Astrocyte of the hippocampus (primary cell): ENCODE measurements at regions not wholly inside any gene's neighbourhood (a gene's known extent, or its start where the extent isn't known, plus 50 kb on each side); places are given as distances from the start of the nearest gene placed in this dataset.
"Not testable (repeated sequence)": the region's sequence is repeated elsewhere in the genome, so short reads cannot be mapped to it uniquely, and the experiment has no call there.

Experiments
- DNase-seq: peaks from one replicate; pipeline ENCODE4 v3.0.0; 2011; ENCODE audit warnings: low read depth, low spot score

GRCh38 chr1:200284236-200284635 is 125.6 kb downstream of the ZNF281 start:
- DNase-seq, result not testable (repeated sequence)

DNA sequence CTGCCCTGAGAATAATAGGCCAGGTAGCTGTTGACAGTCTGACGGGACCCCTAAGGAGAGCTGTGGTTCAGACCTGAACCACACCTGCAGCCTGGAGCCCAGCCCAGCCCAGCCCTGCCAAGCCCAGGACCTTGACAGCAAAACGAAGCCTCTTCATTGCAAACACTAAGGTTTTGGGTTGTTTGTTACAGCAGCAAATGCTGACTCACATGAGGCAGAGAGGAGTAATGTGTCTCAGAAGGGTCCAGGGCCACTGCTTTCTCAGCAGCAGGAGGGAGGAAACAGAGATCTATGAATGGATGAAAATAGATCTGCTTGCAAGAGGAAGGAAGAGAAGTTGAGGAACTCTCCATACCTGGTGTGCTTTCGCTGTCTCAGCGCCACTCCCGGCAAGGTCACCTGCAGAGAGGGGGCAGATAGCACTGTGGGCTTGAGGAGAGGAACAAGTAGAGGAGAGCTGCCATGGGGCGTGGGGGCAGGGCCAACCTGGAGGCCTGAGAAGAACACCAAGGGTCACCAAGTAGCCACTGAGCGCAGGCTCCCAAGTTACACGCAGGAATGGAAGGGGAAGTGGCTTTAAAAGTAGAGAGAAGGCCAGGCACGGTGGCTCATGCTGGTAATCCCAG is 127.2 kb downstream of the ZNF281 start:
- DNase-seq, result no peak

DNA sequence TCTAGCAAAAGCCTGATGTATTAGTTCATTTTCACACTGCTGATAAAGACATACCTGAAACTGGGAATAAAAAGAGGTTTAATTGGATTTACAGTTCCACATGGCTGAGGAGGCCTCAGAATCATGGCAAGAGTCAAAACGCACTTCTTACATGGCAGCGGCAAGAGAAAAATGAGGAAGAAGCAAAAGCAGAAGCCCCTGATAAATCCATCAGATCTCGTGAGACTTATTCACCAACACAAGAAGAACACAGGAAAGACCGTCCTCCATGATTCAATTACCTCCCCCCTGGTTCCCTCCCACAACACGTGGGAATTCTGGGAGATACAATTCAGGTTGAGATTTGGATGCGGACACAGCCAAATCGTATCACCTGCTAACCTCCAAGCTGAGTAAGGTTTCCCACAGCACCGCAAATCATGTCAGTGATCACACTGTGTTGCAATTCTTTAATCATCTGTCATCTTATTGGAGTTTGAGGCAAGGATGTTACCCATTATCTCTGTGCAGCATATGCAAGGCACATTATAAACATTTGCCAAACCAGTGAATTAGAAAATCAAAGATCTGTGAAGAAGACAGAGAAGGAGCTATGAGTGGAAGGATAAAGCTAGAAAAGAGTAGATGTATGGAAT is 128.5 kb downstream of the ZNF281 start:
- no peak for DNase-seq

GRCh38 chr1:200279810-200280411 is 129.9 kb downstream of the ZNF281 start:
- DNase-seq, result peak; percentile 75

DNA sequence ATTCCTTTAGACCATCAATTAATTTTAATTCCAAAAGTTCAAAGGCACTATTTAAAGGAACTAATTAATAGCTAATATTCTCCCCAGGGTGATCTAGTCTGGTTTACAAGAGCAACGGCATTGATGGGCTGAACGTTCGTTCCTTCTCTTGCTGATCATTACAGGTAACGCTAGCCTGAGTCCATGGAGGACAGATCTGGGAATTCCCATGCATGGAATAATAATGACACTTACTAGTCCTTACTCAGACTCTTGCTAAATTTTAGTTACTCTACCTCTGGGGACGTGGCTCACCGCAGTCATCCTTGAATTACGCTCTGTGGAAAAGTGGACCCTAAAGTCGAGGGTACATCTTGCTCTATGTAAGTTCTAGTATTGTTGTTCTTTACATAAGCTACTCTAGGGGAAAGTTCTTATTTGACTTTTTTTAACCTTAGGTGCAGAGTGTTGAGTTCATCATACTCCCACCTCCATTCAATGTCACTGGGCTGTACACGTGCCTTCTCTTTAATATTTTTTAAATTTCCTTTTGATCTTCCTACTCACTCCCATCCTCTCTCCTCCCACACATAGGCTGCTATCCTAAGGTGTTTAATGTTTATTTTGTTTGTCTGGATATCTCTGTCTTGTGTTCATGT is 133.9 kb downstream of the ZNF281 start:
- no peak for DNase-seq

DNA sequence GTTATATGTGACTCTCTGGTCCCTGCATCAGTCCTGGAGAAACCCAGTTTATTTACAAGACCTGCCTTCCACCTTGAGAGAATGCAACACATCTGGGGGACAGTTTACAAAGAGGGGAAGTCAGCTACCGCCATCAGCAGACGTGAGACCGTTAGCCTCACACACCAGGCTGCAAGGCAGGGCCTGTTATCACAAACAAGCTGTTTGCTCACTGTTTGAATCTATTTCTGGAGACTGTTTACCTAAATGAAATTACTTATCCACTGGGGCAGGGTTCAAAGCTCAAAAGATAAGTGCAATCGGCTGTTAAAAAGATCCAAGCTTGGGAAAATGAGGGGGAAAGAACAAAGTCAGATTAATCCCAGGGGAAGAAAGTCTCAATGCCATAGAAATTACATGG is 134.4 kb downstream of the ZNF281 start:
- no peak for DNase-seq

- DNase-seq, result no peak
Observed at GRCh38 chr1:200274116-200274515, 135.7 kb downstream of the ZNF281 start.

GRCh38 chr1:200272481-200273068 is 137.3 kb downstream of the ZNF281 start:
- no peak for DNase-seq

- no peak for DNase-seq
Observed at GRCh38 chr1:200269256-200269655, 140.6 kb downstream of the ZNF281 start.

- no peak for DNase-seq
Observed at GRCh38 chr1:200267937-200268336, 141.9 kb downstream of the ZNF281 start.

- DNase-seq, result no peak
Observed at GRCh38 chr1:200267458-200267857, 142.4 kb downstream of the ZNF281 start.

DNA sequence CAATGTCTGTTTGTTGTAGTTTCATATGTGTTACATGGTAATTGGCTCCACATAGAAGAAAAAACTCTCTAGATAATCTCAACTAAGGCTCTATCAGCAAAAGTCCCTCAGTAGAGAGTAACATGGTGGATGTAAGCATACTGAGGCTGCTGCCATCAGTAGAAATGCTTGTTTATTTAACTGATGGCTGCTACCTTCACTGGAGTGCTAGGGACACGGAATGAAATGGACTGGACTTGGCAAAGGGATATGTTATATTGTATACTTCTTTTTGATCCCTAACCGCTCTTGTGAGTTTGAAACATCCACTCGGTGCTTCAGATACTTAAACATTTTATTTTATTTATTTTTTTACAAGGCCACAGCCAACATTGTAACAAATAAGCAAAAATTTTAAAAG is 143.0 kb downstream of the ZNF281 start:
- no peak for DNase-seq

DNA sequence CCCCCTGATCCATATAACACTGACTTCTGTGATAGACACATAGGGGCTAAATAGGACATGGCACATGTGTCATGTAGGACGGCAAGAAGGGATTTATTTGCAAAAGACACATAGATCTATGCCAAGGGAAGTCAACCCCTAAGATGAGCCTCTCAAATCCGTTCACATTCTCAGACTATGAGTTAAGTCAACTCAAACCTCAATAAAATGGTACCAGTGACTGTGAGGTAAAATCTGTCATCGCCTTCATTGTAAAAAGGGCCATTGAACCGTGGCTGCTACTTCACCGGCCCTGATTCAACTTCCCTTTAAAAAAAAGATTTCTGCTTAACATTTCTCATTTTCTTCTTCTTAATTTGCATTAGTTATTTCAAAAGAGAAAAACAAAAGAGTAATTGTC is 144.0 kb downstream of the ZNF281 start:
- no peak for DNase-seq

- no peak for DNase-seq
Observed at GRCh38 chr1:200265104-200265503, 144.7 kb downstream of the ZNF281 start.

DNA sequence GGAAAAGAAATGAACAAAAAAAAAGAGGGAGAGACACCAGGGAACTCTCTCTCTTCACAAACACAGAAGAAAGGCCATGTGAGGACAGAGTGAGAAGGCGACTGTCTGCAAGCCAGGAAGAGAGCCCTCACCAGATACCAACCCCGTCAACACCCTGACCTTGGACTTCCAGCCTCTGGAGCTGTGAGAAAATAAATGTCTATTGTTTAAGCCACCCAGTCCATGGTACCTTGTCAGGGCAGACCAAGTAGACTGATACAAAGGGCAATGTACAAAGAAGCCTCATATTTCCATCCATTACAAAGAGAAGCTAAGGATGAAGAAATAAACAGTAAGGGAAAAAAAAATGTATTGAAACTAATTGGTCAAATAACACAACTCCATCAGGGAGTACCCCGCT is 146.6 kb downstream of the ZNF281 start:
- no peak for DNase-seq

GRCh38 chr1:200262326-200262965 is 147.4 kb downstream of the ZNF281 start:
- no peak for DNase-seq

DNA sequence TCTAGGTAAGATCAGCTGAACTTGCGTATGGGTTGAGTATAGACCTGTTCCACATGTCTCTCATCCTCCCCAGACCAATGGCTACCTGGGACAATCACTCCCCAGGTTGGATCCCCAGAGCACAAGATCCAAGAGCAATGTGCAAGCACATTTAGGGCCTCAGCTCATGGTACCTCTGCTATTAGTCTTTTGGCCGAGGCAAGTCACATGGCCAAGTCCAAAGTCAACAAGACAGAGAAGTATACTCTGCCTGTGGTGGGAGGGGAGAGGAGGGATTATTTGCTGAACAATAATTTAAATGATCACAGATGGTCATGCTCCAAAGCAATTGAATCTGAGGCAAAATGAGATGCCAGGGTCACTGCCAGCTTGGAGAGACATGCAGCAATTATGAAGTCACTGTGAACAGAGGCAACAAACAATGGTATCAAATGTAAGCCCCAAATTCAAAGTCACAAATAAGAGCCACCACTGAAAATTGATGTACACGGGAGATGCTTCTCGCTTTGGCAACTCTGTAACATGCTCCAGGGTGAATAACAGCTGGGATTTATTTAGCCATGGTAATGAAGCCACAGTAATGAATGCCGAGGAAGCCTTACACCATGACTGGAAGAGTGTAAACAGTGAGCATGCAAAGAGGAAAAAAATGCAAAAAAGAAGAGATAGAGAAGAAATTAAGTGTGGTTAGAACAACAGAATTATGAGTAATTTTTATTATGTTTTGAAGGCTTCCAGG is 149.1 kb downstream of the ZNF281 start:
- DNase-seq, result no peak

- peak; percentile 11 for DNase-seq
Observed at GRCh38 chr1:200258447-200259375, 151.1 kb downstream of the ZNF281 start.

DNA sequence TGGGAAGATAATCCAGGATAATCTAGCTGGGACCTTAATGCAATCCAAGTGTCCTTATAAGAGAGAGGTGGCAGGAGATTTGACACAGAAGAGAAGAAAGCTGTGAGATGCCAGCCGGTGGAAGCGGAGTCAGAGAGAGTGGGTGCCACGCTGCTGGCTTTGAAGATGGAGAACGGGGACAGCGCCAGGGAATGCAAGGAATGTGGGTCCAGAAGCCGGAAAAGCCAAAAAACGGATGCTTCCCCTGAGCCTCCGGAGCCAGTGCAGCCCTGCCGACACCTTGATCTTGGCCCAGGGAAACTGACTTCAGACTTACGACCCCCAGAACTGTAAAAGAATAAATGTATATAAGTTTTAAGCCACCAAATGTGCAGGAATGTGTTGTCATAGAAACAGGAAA is 152.6 kb downstream of the ZNF281 start:
- no peak for DNase-seq

- DNase-seq, result peak; percentile 61
Observed at GRCh38 chr1:200254602-200255001, 155.2 kb downstream of the ZNF281 start.
